DND-41 (cell line): ENCODE measurements at regions not wholly inside any gene's neighbourhood (a gene's known extent, or its start where the extent isn't known, plus 50 kb on each side); places are given as distances from the start of the nearest gene placed in this dataset.

Source experiments
- ATAC-seq: fragments of 200-7000 bp; cut with Tn5 transposase; 3 replicates; pipeline ENCODE4 v1.9.1; 2021; ENCODE audit warnings: low read depth; ENCODE audit not compliant: insufficient read depth
- DNase-seq: peaks from one replicate; pipeline ENCODE4 v3.0.0-alpha.2; 2020
- H2AFZ ChIP-seq: 2 replicates; pipeline ENCODE4 v1.6.0; 2012; ENCODE audit warnings: low read depth, low read length
- H3K27ac ChIP-seq: 2 replicates; pipeline ENCODE4 v1.5.1; 2012; ENCODE audit warnings: low read length, inconsistent platforms
- H3K27me3 ChIP-seq: fragments of 200-600 bp; sonication (generic); 2 replicates; pipeline ENCODE4 v1.6.0; 2012; ENCODE audit warnings: low read length, mild to moderate bottlenecking, inconsistent platforms; ENCODE audit not compliant: insufficient read depth, poor library complexity
- H3K36me3 ChIP-seq: 2 replicates; pipeline ENCODE4 v1.5.1; 2012; ENCODE audit warnings: low read length, inconsistent platforms; ENCODE audit not compliant: insufficient read depth
- H3K4me1 ChIP-seq: 2 replicates; pipeline ENCODE4 v1.5.1; 2012; ENCODE audit warnings: mild to moderate bottlenecking, low read length; ENCODE audit not compliant: insufficient read depth
- H3K4me2 ChIP-seq: 2 replicates; pipeline ENCODE4 v1.6.0; 2012; ENCODE audit warnings: mild to moderate bottlenecking, moderate library complexity, low read length, inconsistent platforms; ENCODE audit not compliant: insufficient read depth
- H3K4me3 ChIP-seq, 2 experiments: fragments of 200-600 bp in 1 of 2; shearing (Covaris generic) in 1 of 2; 2 replicates each; pipeline ENCODE4 v1.5.1; 2012 to 2016; ENCODE audit warnings: inconsistent platforms in 2 of 2, low read length in 2 of 2, mild to moderate bottlenecking in 2 of 2, low read depth in 1 of 2, moderate library complexity in 1 of 2
- H3K79me2 ChIP-seq: 2 replicates; pipeline ENCODE4 v1.6.0; 2012; ENCODE audit warnings: low read length, inconsistent platforms; ENCODE audit not compliant: insufficient read depth
- H3K9ac ChIP-seq: 2 replicates; pipeline ENCODE4 v1.6.0; 2012; ENCODE audit warnings: low read depth, mild to moderate bottlenecking, inconsistent platforms, low read length, moderate library complexity
- H3K9me3 ChIP-seq: 2 replicates; pipeline ENCODE4 v1.5.1; 2012; ENCODE audit warnings: low read length, moderate library complexity, mild to moderate bottlenecking, inconsistent platforms; ENCODE audit not compliant: insufficient read depth, severe bottlenecking
- H4K20me1 ChIP-seq: 2 replicates; pipeline ENCODE4 v1.6.0; 2012; ENCODE audit warnings: low read length; ENCODE audit not compliant: insufficient read depth
- EZH2 ChIP-seq: IDR thresholded peaks from 3 replicates; pipeline ENCODE4 v1.6.1; 2012; ENCODE audit warnings: borderline replicate concordance, low read depth, mild to moderate bottlenecking, moderate library complexity, low read length, inconsistent platforms; ENCODE audit not compliant: severe bottlenecking
- TF ChIP-seq, protein P1 (sequence below): IDR thresholded peaks from 2 replicates; pipeline ENCODE4 v1.5.1; 2012; ENCODE audit warnings: borderline replicate concordance, low read length, moderate library complexity, mild to moderate bottlenecking; ENCODE audit not compliant: poor library complexity, severe bottlenecking; ENCODE audit errors: extremely low read depth

- TF ChIP-seq, protein P1, sequence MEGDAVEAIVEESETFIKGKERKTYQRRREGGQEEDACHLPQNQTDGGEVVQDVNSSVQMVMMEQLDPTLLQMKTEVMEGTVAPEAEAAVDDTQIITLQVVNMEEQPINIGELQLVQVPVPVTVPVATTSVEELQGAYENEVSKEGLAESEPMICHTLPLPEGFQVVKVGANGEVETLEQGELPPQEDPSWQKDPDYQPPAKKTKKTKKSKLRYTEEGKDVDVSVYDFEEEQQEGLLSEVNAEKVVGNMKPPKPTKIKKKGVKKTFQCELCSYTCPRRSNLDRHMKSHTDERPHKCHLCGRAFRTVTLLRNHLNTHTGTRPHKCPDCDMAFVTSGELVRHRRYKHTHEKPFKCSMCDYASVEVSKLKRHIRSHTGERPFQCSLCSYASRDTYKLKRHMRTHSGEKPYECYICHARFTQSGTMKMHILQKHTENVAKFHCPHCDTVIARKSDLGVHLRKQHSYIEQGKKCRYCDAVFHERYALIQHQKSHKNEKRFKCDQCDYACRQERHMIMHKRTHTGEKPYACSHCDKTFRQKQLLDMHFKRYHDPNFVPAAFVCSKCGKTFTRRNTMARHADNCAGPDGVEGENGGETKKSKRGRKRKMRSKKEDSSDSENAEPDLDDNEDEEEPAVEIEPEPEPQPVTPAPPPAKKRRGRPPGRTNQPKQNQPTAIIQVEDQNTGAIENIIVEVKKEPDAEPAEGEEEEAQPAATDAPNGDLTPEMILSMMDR: no peak
- TF ChIP-seq EZH2: no peak
- Histone ChIP-seq H3K9me3 (no peaks in the 10 kb centered on the region), H3K27ac (no peak overlapping the region), H3K79me2 (no peaks in the 10 kb centered on the region), H3K27me3 (no peaks in the 10 kb centered on the region), H3K4me1 (no peaks in the 10 kb centered on the region), H2AFZ (no peak overlapping the region), H3K4me3 (no peak overlapping the region), H3K36me3 (no peaks in the 10 kb centered on the region), H3K4me2 (no peak overlapping the region), H3K9ac (no peak overlapping the region), H4K20me1 (no peaks in the 10 kb centered on the region)
- ATAC-seq: no peak
- DNase-seq: no peak
Measured at GRCh38 chr6:9458424-9458823, 956.5 kb downstream of the TFAP2A start.

GRCh38 chr6:9455864-9456658 lies 958.8 kb downstream of the TFAP2A start:
- Histone ChIP-seq H3K27me3 (no peaks in the 10 kb centered on the region), H4K20me1 (no peaks in the 10 kb centered on the region), H2AFZ (no peak overlapping the region), H3K9ac (no peak overlapping the region), H3K4me3 (no peak overlapping the region), H3K27ac (no peak overlapping the region), H3K9me3 (no peaks in the 10 kb centered on the region), H3K4me2 (no peak overlapping the region), H3K4me1 (no peaks in the 10 kb centered on the region), H3K36me3 (no peaks in the 10 kb centered on the region), H3K79me2 (no peaks in the 10 kb centered on the region)
- DNase-seq (no peak), ATAC-seq (no peak)
- TF ChIP-seq, protein P1: no peak
- TF ChIP-seq EZH2: no peak

GRCh38 chr6:9439621-9440330 lies 975.1 kb downstream of the TFAP2A start:
- Histone ChIP-seq H4K20me1 (no peaks in the 10 kb centered on the region), H3K36me3 (no peaks in the 10 kb centered on the region), H3K9ac (no peak overlapping the region), H3K79me2 (no peaks in the 10 kb centered on the region), H3K27ac (no peak overlapping the region), H3K27me3 (no peaks in the 10 kb centered on the region), H3K4me3 (no peak overlapping the region), H2AFZ (no peak overlapping the region), H3K4me2 (no peak overlapping the region), H3K4me1 (no peaks in the 10 kb centered on the region), H3K9me3 (no peaks in the 10 kb centered on the region)
- DNase-seq (no peak), ATAC-seq (no peak)
- TF ChIP-seq, protein P1: no peak
- TF ChIP-seq EZH2: no peak
